SK-N-SH (cell line): ENCODE measurements at regions not wholly inside any gene's neighbourhood (a gene's known extent, or its start where the extent isn't known, plus 50 kb on each side); places are given as distances from the start of the nearest gene placed in this dataset.

ENCODE experiments used
- NFIC ChIP-seq: IDR thresholded peaks from 2 replicates; pipeline ENCODE4 v1.4.0; 2012; ENCODE audit warnings: borderline replicate concordance
- PBX3 ChIP-seq: IDR thresholded peaks from 2 replicates; pipeline ENCODE4; 2012

DNA sequence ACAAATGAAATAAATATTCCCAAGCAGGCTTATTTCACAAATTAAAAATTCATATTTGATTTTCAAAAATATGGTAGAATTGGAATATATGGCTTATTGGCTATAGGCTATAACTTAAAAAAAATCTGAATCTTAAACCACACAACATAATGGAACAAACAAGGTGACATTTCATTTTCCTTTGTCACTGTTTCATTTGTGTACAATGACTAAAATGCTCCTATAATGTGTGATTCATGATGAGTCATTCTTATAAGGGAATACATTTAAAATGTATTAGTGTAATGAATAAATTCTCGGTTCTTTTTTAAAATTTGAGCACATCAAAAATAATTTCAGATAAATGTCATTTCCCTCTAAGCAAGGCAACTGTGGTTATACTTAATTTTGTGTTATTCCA lies 148.0 kb upstream of the ANK3 start:
- TF ChIP-seq NFIC: no peak
- no peak for TF ChIP-seq PBX3
